ENCODE measurements at regions not wholly inside any gene's neighbourhood (a gene's known extent, or its start where the extent isn't known, plus 50 kb on each side); places are given as distances from the start of the nearest gene placed in this dataset.
A peak's percentile ranks its signal among the peaks of the same experiment; 100 is the strongest.

GRCh38 chr1:13976485-13976884 is 276.5 kb downstream of the PRDM2 start:
- FAIRE-seq: no peak

GRCh38 chr1:13981142-13981541 is 281.2 kb downstream of the PRDM2 start:
- peak; percentile 92 for FAIRE-seq

DNA sequence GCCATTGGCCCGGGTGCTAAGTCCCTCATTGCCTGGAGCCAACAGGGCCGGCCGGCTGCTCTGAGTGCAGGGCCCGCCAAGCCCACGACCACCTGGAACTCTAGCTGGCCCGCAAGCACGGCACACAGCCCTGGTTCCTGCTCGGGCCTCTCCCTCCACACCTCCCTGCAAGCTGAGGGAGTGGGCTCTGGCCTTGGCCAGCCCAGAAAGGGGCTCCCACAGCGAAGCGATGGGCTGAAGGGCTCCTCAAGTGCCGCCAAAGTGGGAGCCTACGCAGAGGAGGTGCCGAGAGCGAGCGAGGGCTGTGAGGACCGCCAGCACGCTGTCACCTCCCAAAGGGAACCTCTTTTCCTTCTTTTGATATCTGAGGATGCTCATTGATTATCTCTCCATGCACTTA is 283.4 kb downstream of the PRDM2 start:
- no peak for FAIRE-seq

DNA sequence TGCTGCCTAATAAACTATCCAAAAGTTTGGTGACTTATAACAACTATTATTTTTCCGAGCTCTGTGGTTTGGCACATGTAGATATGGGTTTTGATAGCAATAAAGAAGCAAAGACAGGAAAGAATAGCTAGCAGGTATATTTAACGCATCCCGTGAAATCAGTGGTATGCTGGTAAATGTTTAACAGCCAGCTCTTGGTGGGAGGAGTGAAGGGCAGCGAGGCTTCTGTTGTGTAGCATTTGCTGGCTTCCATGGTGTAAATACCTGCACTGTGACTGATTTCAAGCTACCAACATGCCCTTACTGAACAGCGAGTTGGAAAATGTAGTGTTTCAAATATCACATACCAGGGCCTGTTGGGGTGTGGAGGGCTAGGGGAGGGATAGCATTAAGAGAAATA is 291.0 kb downstream of the PRDM2 start:
- FAIRE-seq: no peak

- no peak for FAIRE-seq
These were observed 292.7 kb downstream of the PRDM2 start for GRCh38 chr1:13992489-13993285.

GRCh38 chr1:13994386-13994785 is 294.4 kb downstream of the PRDM2 start:
- FAIRE-seq: no peak

- no peak for FAIRE-seq
These were observed 296.3 kb downstream of the PRDM2 start for GRCh38 chr1:13996334-13996733.

GRCh38 chr1:14003552-14003951 is 303.6 kb downstream of the PRDM2 start:
- FAIRE-seq: no peak

- no peak for FAIRE-seq
These were observed 309.6 kb downstream of the PRDM2 start for GRCh38 chr1:14009582-14009981.

DNA sequence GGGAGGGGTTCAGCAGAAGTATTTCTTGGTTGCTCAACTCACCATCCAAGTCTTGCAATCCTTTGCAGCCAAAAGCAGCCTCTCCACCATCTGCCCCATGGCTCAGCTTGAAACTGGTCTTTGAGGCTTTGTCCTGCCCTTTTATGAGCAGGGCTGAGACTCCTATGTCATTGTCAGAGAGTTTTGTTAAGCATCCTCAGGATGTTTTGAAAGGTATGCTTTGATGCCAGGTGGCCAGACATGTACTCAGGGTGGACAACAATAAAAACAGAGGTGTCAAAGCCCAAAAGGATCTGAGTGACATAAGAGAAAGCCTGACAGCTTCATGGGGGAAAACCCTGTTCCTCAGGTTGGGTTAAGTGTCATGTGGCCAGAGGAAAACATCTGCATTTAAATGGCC is 310.5 kb downstream of the PRDM2 start:
- no peak for FAIRE-seq

GRCh38 chr1:14011132-14011531 is 311.1 kb downstream of the PRDM2 start:
- FAIRE-seq: no peak

GRCh38 chr1:14011888-14012287 is 311.9 kb downstream of the PRDM2 start:
- FAIRE-seq: no peak

DNA sequence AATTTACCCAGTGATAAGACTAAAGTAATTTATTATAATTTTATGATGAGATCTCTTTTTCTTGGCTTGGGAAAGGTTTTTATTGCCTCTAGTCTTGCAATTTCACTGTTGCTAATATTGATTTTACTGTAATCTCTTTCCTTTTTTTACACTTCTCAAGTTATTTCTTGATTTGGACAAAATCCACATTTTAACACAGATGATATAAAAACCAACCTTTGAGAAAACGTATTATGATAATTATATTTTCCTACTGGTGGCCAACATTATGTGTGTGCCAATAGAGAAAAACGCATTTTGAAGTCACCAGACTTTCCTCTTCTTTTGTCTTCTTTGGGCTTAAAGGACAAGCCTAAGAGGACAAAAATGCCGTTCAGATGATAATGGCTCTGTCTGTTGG is 314.9 kb downstream of the PRDM2 start:
- no peak for FAIRE-seq

DNA sequence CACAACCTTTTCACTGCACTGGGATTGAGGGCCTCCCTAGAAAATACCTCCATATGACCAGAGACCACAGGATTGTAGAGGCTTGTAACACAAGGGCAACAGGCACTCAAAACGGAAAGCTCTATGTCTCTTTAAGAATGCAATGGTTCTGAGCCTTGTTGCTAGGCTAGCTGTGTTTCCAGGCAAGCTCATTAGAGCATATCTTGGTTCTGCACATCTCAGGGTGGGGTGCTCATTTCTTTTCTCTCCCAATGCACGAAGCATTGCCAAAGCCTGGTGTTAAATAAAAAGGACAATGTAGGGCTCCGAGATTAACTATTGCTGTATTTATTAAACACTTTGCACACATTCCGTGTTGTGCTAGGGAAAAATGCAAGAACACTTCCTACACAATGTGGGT is 315.9 kb downstream of the PRDM2 start:
- no peak for FAIRE-seq

- FAIRE-seq: no peak
These were observed 317.6 kb downstream of the PRDM2 start for GRCh38 chr1:14017531-14017961.

- no peak for FAIRE-seq
These were observed 319.5 kb downstream of the PRDM2 start for GRCh38 chr1:14019461-14019860.

- no peak for FAIRE-seq
These were observed 320.0 kb downstream of the PRDM2 start for GRCh38 chr1:14020006-14020405.

- FAIRE-seq: no peak
These were observed 327.1 kb downstream of the PRDM2 start for GRCh38 chr1:14027099-14027498.

GRCh38 chr1:14031461-14031860 is 331.5 kb downstream of the PRDM2 start:
- FAIRE-seq: no peak

DNA sequence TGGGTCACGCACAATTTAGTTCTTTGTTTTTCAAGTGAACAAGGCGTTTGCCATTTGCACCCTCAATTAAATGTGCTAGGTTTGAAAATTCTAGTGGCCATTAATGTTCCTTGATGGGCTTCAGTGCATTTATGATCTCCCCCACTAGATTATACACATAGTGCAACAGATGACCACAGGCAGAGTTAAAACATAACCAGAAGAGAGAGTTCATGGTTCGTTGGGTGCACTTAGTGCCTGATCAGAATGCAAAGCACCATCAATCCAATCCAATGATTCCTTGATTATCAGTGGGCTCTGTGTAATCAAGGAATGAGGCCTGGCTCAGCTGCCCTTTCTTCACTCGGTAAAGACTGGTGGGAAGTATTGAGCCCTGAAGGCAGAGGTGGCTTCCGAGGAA is 334.5 kb downstream of the PRDM2 start:
- no peak for FAIRE-seq

- no peak for FAIRE-seq
These were observed 337.3 kb downstream of the PRDM2 start for GRCh38 chr1:14037101-14037847.

- FAIRE-seq: no peak
These were observed 339.8 kb downstream of the PRDM2 start for GRCh38 chr1:14039582-14040430.

DNA sequence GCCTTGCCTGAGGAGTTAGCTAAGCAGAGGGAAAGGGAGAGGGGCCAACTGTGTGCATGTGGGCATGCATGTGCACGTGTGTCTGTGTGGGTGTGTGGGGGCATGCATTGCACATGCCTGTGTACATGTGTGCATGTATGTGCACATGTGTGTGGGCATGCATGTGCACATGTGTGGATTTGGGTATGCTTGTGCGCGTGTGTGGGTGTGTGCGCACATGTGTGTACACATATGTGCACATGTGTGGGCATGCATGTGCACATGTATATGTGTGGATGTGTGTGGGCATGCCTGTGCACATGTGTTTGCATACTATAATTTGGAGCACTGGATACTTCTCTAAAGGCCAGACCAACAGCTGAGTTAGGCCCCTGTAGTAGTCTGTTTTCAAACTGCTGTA is 350.0 kb downstream of the PRDM2 start:
- FAIRE-seq: no peak
